Esophagus squamous epithelium (tissue), 5 donors: ENCODE measurements at regions not wholly inside any gene's neighbourhood (a gene's known extent, or its start where the extent isn't known, plus 50 kb on each side); places are given as distances from the start of the nearest gene placed in this dataset.

Experiments used
- DNase-seq: peaks from one replicate; lab custom pipeline; 2025; lab: John Stamatoyannopoulos, UW
- H3K27ac ChIP-seq, 4 donors: fragments of 200-600 bp; sonication (generic); one replicate each; pipeline ENCODE4 v1.5.1; 2016 to 2019; ENCODE audit warnings: mild to moderate bottlenecking in 1 of 4
- H3K27me3 ChIP-seq, 4 donors: fragments of 200-600 bp; sonication (generic); 1 replicate in 3 of 4; 2 replicates in 1 of 4; pipeline versions ENCODE4 v1.5.1 to v1.6.0; 2017 to 2021; ENCODE audit warnings: antibody characterized with exemption in 1 of 4
- H3K36me3 ChIP-seq, 3 donors: fragments of 200-600 bp; sonication (generic); one replicate each; pipeline ENCODE4 v1.5.1; 2016 to 2019
- H3K4me1 ChIP-seq, 3 donors: fragments of 200-600 bp; sonication (generic); one replicate each; pipeline ENCODE4 v1.5.1; 2017 to 2019
- H3K4me3 ChIP-seq, 4 donors: fragments of 200-600 bp; sonication (generic); 1 replicate in 3 of 4; 2 replicates in 1 of 4; pipeline ENCODE4 v1.5.1; 2016 to 2019; ENCODE audit warnings: mild to moderate bottlenecking in 2 of 4, moderate library complexity in 1 of 4
- H3K9me3 ChIP-seq, 3 donors: fragments of 200-600 bp; sonication (generic); one replicate each; pipeline ENCODE4 v1.5.1; 2016 to 2019
- CTCF ChIP-seq, 6 experiments: fragments of 450-650 bp in 4 of 6; fragments of 200-600 bp in 2 of 6; sonication (generic) in 2 of 6; IDR thresholded peaks; one replicate each; pipeline ENCODE4 v1.5.1; 2016 to 2019; ENCODE audit warnings: antibody characterized with exemption in 6 of 6, mild to moderate bottlenecking in 4 of 6, moderate library complexity in 4 of 6
- POLR2A ChIP-seq, 4 donors: fragments of 450-650 bp; IDR thresholded peaks; one replicate each; pipeline ENCODE4 v1.6.1; 2017; ENCODE audit warnings: antibody characterized with exemption in 4 of 4, mild to moderate bottlenecking in 4 of 4, moderate library complexity in 3 of 4
- WGBS, 2 donors: methylation state at CpG; one replicate each; pipeline ENCODE4 v1.1.5; 2018; 5-methylcytosine and 5-hydroxymethylcytosine counted together
- intact Hi-C: fragments of 100-400 bp; cut with DNase I; formaldehyde crosslinking; loops from one replicate; pipeline ENCODE4 v1.15.0; 2022
- donor health status: DM: yes; HTN: yes; CAD: no.

GRCh38 chr1:191589536-191589935, 568.7 kb upstream of the RGS18 start:
- WGBS, 2 donors = 79 to 89% methylated on average over 4 of the region's 4 CpGs
- Histone ChIP-seq H3K27ac (no peak overlapping the region), H3K27me3 (no peaks in the 10 kb centered on the region), H3K4me3 (no peak overlapping the region), H3K9me3 (no peaks in the 10 kb centered on the region), H3K36me3 (no peaks in the 10 kb centered on the region), H3K4me1 (no peaks in the 10 kb centered on the region)
- DNase-seq = no peak
- intact Hi-C loops = no loop called here
- TF ChIP-seq CTCF (IDR thresholded peaks at IDR 0.05) (no peak), POLR2A (IDR thresholded peaks at IDR 0.05) (no peak)

- H3K27me3 ChIP-seq = no peaks in the 10 kb centered on the region
- intact Hi-C loops = no loop called here
- H3K27ac ChIP-seq = no peak overlapping the region
- DNase-seq = no peak
- H3K9me3 ChIP-seq = no peaks in the 10 kb centered on the region
- no peaks in the 10 kb centered on the region for H3K36me3 ChIP-seq
- TF ChIP-seq POLR2A (IDR thresholded peaks at IDR 0.05) (no peak), CTCF (IDR thresholded peaks at IDR 0.05) (no peak)
- WGBS, 2 donors = 42 to 57% methylated on average over 3 of the region's 3 CpGs
- H3K4me3 ChIP-seq = no peak overlapping the region
- H3K4me1 ChIP-seq = no peaks in the 10 kb centered on the region
These were observed 567.7 kb upstream of the RGS18 start for GRCh38 chr1:191590578-191590977.

GRCh38 chr1:191592039-191592438, 566.2 kb upstream of the RGS18 start:
- H3K27ac ChIP-seq = no peak overlapping the region
- H3K36me3 ChIP-seq = no peaks in the 10 kb centered on the region
- no peak overlapping the region for H3K4me3 ChIP-seq
- intact Hi-C loops = no loop called here
- DNase-seq = no peak
- WGBS, 2 donors = 92 to 95% methylated on average over 1 of the region's 1 CpG
- TF ChIP-seq CTCF (IDR thresholded peaks at IDR 0.05) (no peak), POLR2A (IDR thresholded peaks at IDR 0.05) (no peak)
- H3K9me3 ChIP-seq = peaks cover 0 to 8% (median 0%) of the 10 kb centered on the region in 3 donors
- H3K4me1 ChIP-seq = no peaks in the 10 kb centered on the region
- H3K27me3 ChIP-seq = no peaks in the 10 kb centered on the region

GRCh38 chr1:191592907-191593306, 565.4 kb upstream of the RGS18 start:
- WGBS, 2 donors = 33 to 35% methylated on average over 2 of the region's 2 CpGs
- Histone ChIP-seq H3K4me1 (no peaks in the 10 kb centered on the region), H3K27me3 (no peaks in the 10 kb centered on the region), H3K9me3 (peaks cover 0 to 8% (median 0%) of the 10 kb centered on the region in 3 donors), H3K27ac (no peak overlapping the region), H3K4me3 (no peak overlapping the region), H3K36me3 (no peaks in the 10 kb centered on the region)
- no peak for TF ChIP-seq POLR2A (IDR thresholded peaks at IDR 0.05)
- intact Hi-C loops = no loop called here
- no peak for DNase-seq

- Histone ChIP-seq H3K4me1 (no peaks in the 10 kb centered on the region), H3K27ac (no peak overlapping the region), H3K9me3 (peaks cover 0 to 8% (median 0%) of the 10 kb centered on the region in 3 donors), H3K36me3 (no peaks in the 10 kb centered on the region), H3K4me3 (no peak overlapping the region), H3K27me3 (no peaks in the 10 kb centered on the region)
- no peak for DNase-seq
- intact Hi-C loops = no loop called here
- 89 to 90% methylated on average over 3 of the region's 3 CpGs for WGBS, 2 donors
- TF ChIP-seq CTCF (IDR thresholded peaks at IDR 0.05) (no peak), POLR2A (IDR thresholded peaks at IDR 0.05) (no peak)
These were observed 563.1 kb upstream of the RGS18 start for GRCh38 chr1:191595170-191595569.

- 52 to 74% methylated on average over 2 to 4 of the region's 4 CpGs for WGBS, 2 donors
- Histone ChIP-seq H3K27ac (no peak overlapping the region), H3K27me3 (no peaks in the 10 kb centered on the region), H3K9me3 (no peaks in the 10 kb centered on the region), H3K4me3 (no peak overlapping the region), H3K36me3 (no peaks in the 10 kb centered on the region), H3K4me1 (no peaks in the 10 kb centered on the region)
- TF ChIP-seq POLR2A (IDR thresholded peaks at IDR 0.05) (no peak), CTCF (IDR thresholded peaks at IDR 0.05) (no peak)
- intact Hi-C loops = no loop called here
- no peak for DNase-seq
These were observed 549.9 kb upstream of the RGS18 start for GRCh38 chr1:191608367-191608766.
